H9 (cell line): ENCODE measurements at regions not wholly inside any gene's neighbourhood (a gene's known extent, or its start where the extent isn't known, plus 50 kb on each side); places are given as distances from the start of the nearest gene placed in this dataset.

ENCODE experiments used
- DNase-seq: peaks from one replicate; pipeline ENCODE4 v3.0.0-alpha.2; 2017
- H2AFZ ChIP-seq: one replicate; pipeline ENCODE4 v1.6.1; 2013; ENCODE audit warnings: mild to moderate bottlenecking, low read length, control low read depth, moderate library complexity
- H2AK5ac ChIP-seq: 2 replicates; pipeline ENCODE4 v1.6.1; 2013; ENCODE audit warnings: low read length, control low read depth, mixed read lengths; ENCODE audit not compliant: insufficient read length
- H2BK120ac ChIP-seq: one replicate; pipeline ENCODE4 v1.6.1; 2013; ENCODE audit warnings: low read depth, mild to moderate bottlenecking, low read length, control low read depth, inconsistent platforms; ENCODE audit not compliant: poor library complexity, severe bottlenecking
- H2BK12ac ChIP-seq: 2 replicates; pipeline ENCODE4 v1.6.1; 2013; ENCODE audit warnings: low read length, control low read depth, mixed read lengths, low read depth; ENCODE audit not compliant: insufficient read length
- H2BK15ac ChIP-seq: 2 replicates; pipeline ENCODE4 v1.6.1; 2013; ENCODE audit warnings: low read depth, low read length, control low read depth
- H2BK20ac ChIP-seq: one replicate; pipeline ENCODE4 v1.6.1; 2013; ENCODE audit warnings: low read depth, mild to moderate bottlenecking, low read length, control low read depth, inconsistent platforms; ENCODE audit not compliant: poor library complexity, severe bottlenecking
- H2BK5ac ChIP-seq: 2 replicates; pipeline ENCODE4 v1.6.1; 2013; ENCODE audit warnings: low read length, control low read depth, mixed read lengths; ENCODE audit not compliant: insufficient read length
- H3K14ac ChIP-seq: 2 replicates; pipeline ENCODE4 v1.6.1; 2013; ENCODE audit warnings: low read length, control low read depth; ENCODE audit not compliant: insufficient read depth
- H3K18ac ChIP-seq: 2 replicates; pipeline ENCODE4 v1.6.1; 2013; ENCODE audit warnings: low read depth, mild to moderate bottlenecking, mixed read lengths, low read length, control low read depth; ENCODE audit not compliant: insufficient read length
- H3K23ac ChIP-seq: 2 replicates; pipeline ENCODE4 v1.6.1; 2013; ENCODE audit warnings: low read length, control low read depth, mixed read lengths, low read depth; ENCODE audit not compliant: insufficient read length
- H3K23me2 ChIP-seq: 2 replicates; pipeline ENCODE4 v1.6.1; 2013; ENCODE audit warnings: low read depth, mild to moderate bottlenecking, mixed read lengths, low read length, control low read depth; ENCODE audit not compliant: insufficient read length, poor library complexity, severe bottlenecking
- H3K27ac ChIP-seq: 2 replicates; pipeline ENCODE4 v1.5.1; 2013; ENCODE audit warnings: low read length, control low read depth, mixed read lengths, low read depth; ENCODE audit not compliant: insufficient read length
- H3K27me3 ChIP-seq: 2 replicates; pipeline ENCODE4 v1.6.1; 2013; ENCODE audit warnings: low read length, control low read depth, inconsistent platforms; ENCODE audit not compliant: insufficient read depth
- H3K4ac ChIP-seq: 2 replicates; pipeline ENCODE4 v1.6.1; 2013; ENCODE audit warnings: low read depth, mild to moderate bottlenecking, control low read depth, inconsistent platforms, low read length, moderate library complexity
- H3K4me1 ChIP-seq: 2 replicates; pipeline ENCODE4 v1.6.1; 2013; ENCODE audit warnings: low read length, control low read depth, inconsistent platforms; ENCODE audit not compliant: insufficient read depth
- H3K4me2 ChIP-seq: 2 replicates; pipeline ENCODE4 v1.6.1; 2013; ENCODE audit warnings: low read length, control low read depth, mixed read lengths; ENCODE audit not compliant: insufficient read length, insufficient read depth
- H3K56ac ChIP-seq: 2 replicates; pipeline ENCODE4 v1.6.1; 2013; ENCODE audit warnings: low read depth, mild to moderate bottlenecking, mixed read lengths, low read length, control low read depth; ENCODE audit not compliant: insufficient read length
- H3K79me1 ChIP-seq: 2 replicates; pipeline ENCODE4 v1.6.1; 2013; ENCODE audit warnings: low read depth, mild to moderate bottlenecking, moderate library complexity, low read length, control low read depth, inconsistent platforms; ENCODE audit not compliant: insufficient read depth, poor library complexity, severe bottlenecking
- H3K79me2 ChIP-seq: 2 replicates; pipeline ENCODE4 v1.6.1; 2013; ENCODE audit warnings: low read length, control low read depth, inconsistent platforms; ENCODE audit not compliant: insufficient read depth
- H3K9ac ChIP-seq: 2 replicates; pipeline ENCODE4 v1.6.1; 2013; ENCODE audit warnings: low read length, control low read depth, mixed read lengths; ENCODE audit not compliant: insufficient read length; ENCODE audit errors: extremely low read depth
- H3K9me3 ChIP-seq: one replicate; pipeline ENCODE4 v1.6.1; 2013; ENCODE audit warnings: low read depth, low read length, inconsistent platforms; ENCODE audit not compliant: control insufficient read depth
- H3T11ph ChIP-seq: one replicate; pipeline ENCODE4 v1.6.1; 2013; ENCODE audit warnings: mild to moderate bottlenecking, low read length, control low read depth, inconsistent platforms
- H4K20me1 ChIP-seq: one replicate; pipeline ENCODE4 v1.6.1; 2013; ENCODE audit not compliant: control insufficient read depth, insufficient read length, insufficient read depth
- H4K5ac ChIP-seq: 2 replicates; pipeline ENCODE4 v1.6.1; 2013; ENCODE audit warnings: low read depth, mild to moderate bottlenecking, mixed read lengths, low read length, control low read depth; ENCODE audit not compliant: insufficient read length
- H4K8ac ChIP-seq: replicated peaks from 2 replicates; pipeline ENCODE4 v1.6.1; 2013; ENCODE audit warnings: low read length, control low read depth, mixed read lengths, low read depth; ENCODE audit not compliant: insufficient read length
- H4K91ac ChIP-seq: 2 replicates; pipeline ENCODE4 v1.6.1; 2013; ENCODE audit warnings: low read depth, mild to moderate bottlenecking, moderate library complexity, mixed read lengths, low read length, control low read depth; ENCODE audit not compliant: insufficient read length
- H3K27ac Mint-ChIP-seq, 3 experiments: 2 replicates in 2 of 3; 3 replicates in 1 of 3; pipeline ENCODE4 v1.8.0; 2020 to 2021; ENCODE audit warnings: mixed read lengths in 3 of 3, mild to moderate bottlenecking in 1 of 3, moderate library complexity in 1 of 3
- H3K27me3 Mint-ChIP-seq: 2 replicates; pipeline ENCODE4 v1.8.0; 2021; ENCODE audit warnings: low read depth, mild to moderate bottlenecking, moderate library complexity, mixed read lengths
- H3K36me3 Mint-ChIP-seq, 3 experiments: 2 replicates in 2 of 3; 3 replicates in 1 of 3; pipeline ENCODE4 v1.8.0; 2020 to 2021; ENCODE audit warnings: low read depth in 3 of 3, mixed read lengths in 3 of 3; ENCODE audit not compliant: insufficient read depth in 1 of 3
- H3K4me1 Mint-ChIP-seq, 2 experiments: 2 replicates each; pipeline ENCODE4 v1.8.0; 2020; ENCODE audit warnings: mixed read lengths in 2 of 2
- H3K4me3 Mint-ChIP-seq, 2 experiments: 2 replicates in 1 of 2; 3 replicates in 1 of 2; pipeline ENCODE4 v1.8.0; 2020 to 2021; ENCODE audit warnings: mild to moderate bottlenecking in 2 of 2, mixed read lengths in 2 of 2, moderate library complexity in 1 of 2
- H3K9me3 Mint-ChIP-seq, 2 experiments: 2 replicates in 1 of 2; 3 replicates in 1 of 2; pipeline ENCODE4 v1.8.0; 2020; ENCODE audit warnings: mild to moderate bottlenecking in 2 of 2, mixed read lengths in 2 of 2, moderate library complexity in 1 of 2
- WGBS: extraction: QIAGEN DNeasy Blood & Tissue Kit; methylation state at CpG from one replicate; pipeline ENCODE4 v1.1.7; 2013; ENCODE audit warnings: missing lambda C conversion rate, low lambda C conversion rate, mixed read lengths; ENCODE audit not compliant: insufficient read length; ENCODE audit errors: extremely low coverage; 5-methylcytosine and 5-hydroxymethylcytosine counted together
- TF ChIP-seq, protein P1 (sequence below): fragments of 200-600 bp; sonication (generic); conservative IDR thresholded peaks from 3 replicates; pipeline ENCODE4 v1.8.0; 2021; ENCODE audit warnings: antibody characterized with exemption, mild to moderate bottlenecking

DNA sequence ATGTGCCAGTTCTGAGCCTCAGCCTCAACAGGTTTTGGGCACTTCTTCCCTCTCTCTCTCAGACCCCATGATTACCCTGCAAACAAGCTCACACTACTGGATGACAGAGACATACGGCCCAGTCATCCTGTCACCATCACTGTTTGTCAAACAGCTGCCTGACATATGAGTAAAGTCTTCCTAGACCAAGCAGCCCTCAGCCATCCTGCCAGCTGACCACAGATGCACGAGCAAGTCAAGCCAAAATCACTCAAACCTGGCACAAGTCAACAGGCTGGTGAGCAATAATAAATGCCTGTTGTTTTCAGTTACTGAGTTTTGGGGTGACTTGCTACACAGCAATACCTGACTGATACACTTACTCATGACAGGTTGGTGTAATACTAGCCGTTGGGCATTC, 75.5 kb upstream of the KLF7 start:
- Mint-ChIP-seq H3K27ac (no peak overlapping the region), H3K27me3 (no peaks in the 10 kb centered on the region; the same call in 1 of the 2 replicates), H3K36me3 (no peaks in the 10 kb centered on the region; a peak in 1 of 7 replicates), H3K9me3 (no peaks in the 10 kb centered on the region), H3K4me3 (no peak overlapping the region), H3K4me1 (peaks cover 36% of the 10 kb centered on the region in 2 experiments)
- Histone ChIP-seq H3K18ac (no peak overlapping the region), H3K79me2 (no peaks in the 10 kb centered on the region), H4K91ac (no peak overlapping the region), H3K9ac (no peak overlapping the region), H2AK5ac (no peak overlapping the region), H2BK20ac (no peak overlapping the region), H3K9me3 (no peaks in the 10 kb centered on the region), H4K8ac (no peak overlapping the region), H3T11ph (no peak overlapping the region), H4K20me1 (no peaks in the 10 kb centered on the region), H3K27me3 (no peaks in the 10 kb centered on the region), H3K14ac (no peak overlapping the region), H3K23me2 (no peaks in the 10 kb centered on the region), H3K4ac (no peak overlapping the region), H3K4me1 (no peaks in the 10 kb centered on the region), H3K27ac (no peak overlapping the region), H3K4me2 (no peak overlapping the region), H3K79me1 (no peaks in the 10 kb centered on the region), H2BK12ac (no peak overlapping the region), H2BK15ac (no peak overlapping the region), H2AFZ (no peak overlapping the region), H3K56ac (no peak overlapping the region), H2BK120ac (no peak overlapping the region), H2BK5ac (no peak overlapping the region), H4K5ac (no peak overlapping the region), H3K23ac (no peak overlapping the region)
- no CpG with 5 or more reads among the region's 3 CpGs for WGBS
- DNase-seq, result no peak
- TF ChIP-seq, protein P1, sequence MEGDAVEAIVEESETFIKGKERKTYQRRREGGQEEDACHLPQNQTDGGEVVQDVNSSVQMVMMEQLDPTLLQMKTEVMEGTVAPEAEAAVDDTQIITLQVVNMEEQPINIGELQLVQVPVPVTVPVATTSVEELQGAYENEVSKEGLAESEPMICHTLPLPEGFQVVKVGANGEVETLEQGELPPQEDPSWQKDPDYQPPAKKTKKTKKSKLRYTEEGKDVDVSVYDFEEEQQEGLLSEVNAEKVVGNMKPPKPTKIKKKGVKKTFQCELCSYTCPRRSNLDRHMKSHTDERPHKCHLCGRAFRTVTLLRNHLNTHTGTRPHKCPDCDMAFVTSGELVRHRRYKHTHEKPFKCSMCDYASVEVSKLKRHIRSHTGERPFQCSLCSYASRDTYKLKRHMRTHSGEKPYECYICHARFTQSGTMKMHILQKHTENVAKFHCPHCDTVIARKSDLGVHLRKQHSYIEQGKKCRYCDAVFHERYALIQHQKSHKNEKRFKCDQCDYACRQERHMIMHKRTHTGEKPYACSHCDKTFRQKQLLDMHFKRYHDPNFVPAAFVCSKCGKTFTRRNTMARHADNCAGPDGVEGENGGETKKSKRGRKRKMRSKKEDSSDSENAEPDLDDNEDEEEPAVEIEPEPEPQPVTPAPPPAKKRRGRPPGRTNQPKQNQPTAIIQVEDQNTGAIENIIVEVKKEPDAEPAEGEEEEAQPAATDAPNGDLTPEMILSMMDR, result no peak
